ENCODE measurements at regions not wholly inside any gene's neighbourhood (a gene's known extent, or its start where the extent isn't known, plus 50 kb on each side); places are given as distances from the start of the nearest gene placed in this dataset.

- Histone ChIP-seq H3K4me3 (replicated peaks; ENCODE audit: insufficient read depth, low read length) (no peak overlapping the region), H3K27ac (replicated peaks) (no peak overlapping the region), H3K27me3 (ENCODE audit: insufficient read depth, poor library complexity, severe bottlenecking) (no peaks in the 10 kb centered on the region)
- TF ChIP-seq GABPA (IDR thresholded peaks at IDR 0.05; ENCODE audit: low read depth): no peak
- TF ChIP-seq POLR2AphosphoS5 (IDR thresholded peaks at IDR 0.05; ENCODE audit: low read depth): no peak
- no peak for TF ChIP-seq REST (IDR thresholded peaks at IDR 0.05; ENCODE audit: insufficient replicate concordance, low read depth)
- TF ChIP-seq SPI1 (IDR thresholded peaks at IDR 0.05; ENCODE audit: borderline replicate concordance, low read depth): no peak
- TF ChIP-seq CTCF (IDR thresholded peaks at IDR 0.05; ENCODE audit: insufficient read depth, low read length): no peak
- DNase-seq (ENCODE audit: low read depth in 1 of 2, low spot score in 1 of 2): no peak
These were observed 1713.0 kb upstream of the CDH9 start for GRCh38 chr5:28751396-28751795.

GRCh38 chr5:28750251-28750650, 1711.9 kb upstream of the CDH9 start:
- H3K27me3 ChIP-seq (ENCODE audit: insufficient read depth, poor library complexity, severe bottlenecking): no peaks in the 10 kb centered on the region
- H3K4me3 ChIP-seq (replicated peaks; ENCODE audit: insufficient read depth, low read length): no peak overlapping the region
- no peak for TF ChIP-seq CTCF (IDR thresholded peaks at IDR 0.05; ENCODE audit: insufficient read depth, low read length)
- TF ChIP-seq POLR2AphosphoS5 (IDR thresholded peaks at IDR 0.05; ENCODE audit: low read depth): no peak
- no peak for TF ChIP-seq REST (IDR thresholded peaks at IDR 0.05; ENCODE audit: insufficient replicate concordance, low read depth)
- TF ChIP-seq SPI1 (IDR thresholded peaks at IDR 0.05; ENCODE audit: borderline replicate concordance, low read depth): no peak
- TF ChIP-seq GABPA (IDR thresholded peaks at IDR 0.05; ENCODE audit: low read depth): no peak
- DNase-seq (ENCODE audit: low read depth in 1 of 2, low spot score in 1 of 2): no peak
- H3K27ac ChIP-seq (replicated peaks): no peak overlapping the region

GRCh38 chr5:28748446-28748845, 1710.1 kb upstream of the CDH9 start:
- DNase-seq (ENCODE audit: low read depth in 1 of 2, low spot score in 1 of 2): no peak
- Histone ChIP-seq H3K27ac (replicated peaks) (no peak overlapping the region), H3K27me3 (ENCODE audit: insufficient read depth, poor library complexity, severe bottlenecking) (no peaks in the 10 kb centered on the region), H3K4me3 (replicated peaks; ENCODE audit: insufficient read depth, low read length) (no peak overlapping the region)
- no peak for TF ChIP-seq REST (IDR thresholded peaks at IDR 0.05; ENCODE audit: insufficient replicate concordance, low read depth)
- TF ChIP-seq SPI1 (IDR thresholded peaks at IDR 0.05; ENCODE audit: borderline replicate concordance, low read depth): no peak
- no peak for TF ChIP-seq POLR2AphosphoS5 (IDR thresholded peaks at IDR 0.05; ENCODE audit: low read depth)
- TF ChIP-seq CTCF (IDR thresholded peaks at IDR 0.05; ENCODE audit: insufficient read depth, low read length): no peak
- TF ChIP-seq GABPA (IDR thresholded peaks at IDR 0.05; ENCODE audit: low read depth): no peak

Data from HL-60 (cell line).